ENCODE measurements at regions not wholly inside any gene's neighbourhood (a gene's known extent, or its start where the extent isn't known, plus 50 kb on each side); places are given as distances from the start of the nearest gene placed in this dataset.

- TF ChIP-seq EZH2phosphoT487 (IDR thresholded peaks at IDR 0.05; ENCODE audit: unreplicated experiment), result no peak
- TF ChIP-seq, protein P1, sequence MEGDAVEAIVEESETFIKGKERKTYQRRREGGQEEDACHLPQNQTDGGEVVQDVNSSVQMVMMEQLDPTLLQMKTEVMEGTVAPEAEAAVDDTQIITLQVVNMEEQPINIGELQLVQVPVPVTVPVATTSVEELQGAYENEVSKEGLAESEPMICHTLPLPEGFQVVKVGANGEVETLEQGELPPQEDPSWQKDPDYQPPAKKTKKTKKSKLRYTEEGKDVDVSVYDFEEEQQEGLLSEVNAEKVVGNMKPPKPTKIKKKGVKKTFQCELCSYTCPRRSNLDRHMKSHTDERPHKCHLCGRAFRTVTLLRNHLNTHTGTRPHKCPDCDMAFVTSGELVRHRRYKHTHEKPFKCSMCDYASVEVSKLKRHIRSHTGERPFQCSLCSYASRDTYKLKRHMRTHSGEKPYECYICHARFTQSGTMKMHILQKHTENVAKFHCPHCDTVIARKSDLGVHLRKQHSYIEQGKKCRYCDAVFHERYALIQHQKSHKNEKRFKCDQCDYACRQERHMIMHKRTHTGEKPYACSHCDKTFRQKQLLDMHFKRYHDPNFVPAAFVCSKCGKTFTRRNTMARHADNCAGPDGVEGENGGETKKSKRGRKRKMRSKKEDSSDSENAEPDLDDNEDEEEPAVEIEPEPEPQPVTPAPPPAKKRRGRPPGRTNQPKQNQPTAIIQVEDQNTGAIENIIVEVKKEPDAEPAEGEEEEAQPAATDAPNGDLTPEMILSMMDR (conservative IDR thresholded peaks at IDR 0.05; ENCODE audit: low read depth in 2 of 2), result no peak
- no peak for TF ChIP-seq EZH2 (IDR thresholded peaks at IDR 0.05; ENCODE audit: low read depth, unreplicated experiment)
- TF ChIP-seq, protein P2, sequence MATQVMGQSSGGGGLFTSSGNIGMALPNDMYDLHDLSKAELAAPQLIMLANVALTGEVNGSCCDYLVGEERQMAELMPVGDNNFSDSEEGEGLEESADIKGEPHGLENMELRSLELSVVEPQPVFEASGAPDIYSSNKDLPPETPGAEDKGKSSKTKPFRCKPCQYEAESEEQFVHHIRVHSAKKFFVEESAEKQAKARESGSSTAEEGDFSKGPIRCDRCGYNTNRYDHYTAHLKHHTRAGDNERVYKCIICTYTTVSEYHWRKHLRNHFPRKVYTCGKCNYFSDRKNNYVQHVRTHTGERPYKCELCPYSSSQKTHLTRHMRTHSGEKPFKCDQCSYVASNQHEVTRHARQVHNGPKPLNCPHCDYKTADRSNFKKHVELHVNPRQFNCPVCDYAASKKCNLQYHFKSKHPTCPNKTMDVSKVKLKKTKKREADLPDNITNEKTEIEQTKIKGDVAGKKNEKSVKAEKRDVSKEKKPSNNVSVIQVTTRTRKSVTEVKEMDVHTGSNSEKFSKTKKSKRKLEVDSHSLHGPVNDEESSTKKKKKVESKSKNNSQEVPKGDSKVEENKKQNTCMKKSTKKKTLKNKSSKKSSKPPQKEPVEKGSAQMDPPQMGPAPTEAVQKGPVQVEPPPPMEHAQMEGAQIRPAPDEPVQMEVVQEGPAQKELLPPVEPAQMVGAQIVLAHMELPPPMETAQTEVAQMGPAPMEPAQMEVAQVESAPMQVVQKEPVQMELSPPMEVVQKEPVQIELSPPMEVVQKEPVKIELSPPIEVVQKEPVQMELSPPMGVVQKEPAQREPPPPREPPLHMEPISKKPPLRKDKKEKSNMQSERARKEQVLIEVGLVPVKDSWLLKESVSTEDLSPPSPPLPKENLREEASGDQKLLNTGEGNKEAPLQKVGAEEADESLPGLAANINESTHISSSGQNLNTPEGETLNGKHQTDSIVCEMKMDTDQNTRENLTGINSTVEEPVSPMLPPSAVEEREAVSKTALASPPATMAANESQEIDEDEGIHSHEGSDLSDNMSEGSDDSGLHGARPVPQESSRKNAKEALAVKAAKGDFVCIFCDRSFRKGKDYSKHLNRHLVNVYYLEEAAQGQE (IDR thresholded peaks at IDR 0.05; ENCODE audit: unreplicated experiment), result no peak
- no peak for TF ChIP-seq POLR2AphosphoS5 (IDR thresholded peaks at IDR 0.05; ENCODE audit: low read depth)
- no peak for TF ChIP-seq ZNF331 (CRISPR knock-in tag; IDR thresholded peaks at IDR 0.05; ENCODE audit: low read depth)
- no peak for TF ChIP-seq NANOG (IDR thresholded peaks at IDR 0.05; ENCODE audit: borderline replicate concordance)
- TF ChIP-seq CREB1 (CRISPR knock-in tag; IDR thresholded peaks at IDR 0.05; ENCODE audit: low read depth), result no peak
- TF ChIP-seq JUNB (IDR thresholded peaks at IDR 0.05; ENCODE audit: unreplicated experiment), result no peak
- TF ChIP-seq, protein P3, sequence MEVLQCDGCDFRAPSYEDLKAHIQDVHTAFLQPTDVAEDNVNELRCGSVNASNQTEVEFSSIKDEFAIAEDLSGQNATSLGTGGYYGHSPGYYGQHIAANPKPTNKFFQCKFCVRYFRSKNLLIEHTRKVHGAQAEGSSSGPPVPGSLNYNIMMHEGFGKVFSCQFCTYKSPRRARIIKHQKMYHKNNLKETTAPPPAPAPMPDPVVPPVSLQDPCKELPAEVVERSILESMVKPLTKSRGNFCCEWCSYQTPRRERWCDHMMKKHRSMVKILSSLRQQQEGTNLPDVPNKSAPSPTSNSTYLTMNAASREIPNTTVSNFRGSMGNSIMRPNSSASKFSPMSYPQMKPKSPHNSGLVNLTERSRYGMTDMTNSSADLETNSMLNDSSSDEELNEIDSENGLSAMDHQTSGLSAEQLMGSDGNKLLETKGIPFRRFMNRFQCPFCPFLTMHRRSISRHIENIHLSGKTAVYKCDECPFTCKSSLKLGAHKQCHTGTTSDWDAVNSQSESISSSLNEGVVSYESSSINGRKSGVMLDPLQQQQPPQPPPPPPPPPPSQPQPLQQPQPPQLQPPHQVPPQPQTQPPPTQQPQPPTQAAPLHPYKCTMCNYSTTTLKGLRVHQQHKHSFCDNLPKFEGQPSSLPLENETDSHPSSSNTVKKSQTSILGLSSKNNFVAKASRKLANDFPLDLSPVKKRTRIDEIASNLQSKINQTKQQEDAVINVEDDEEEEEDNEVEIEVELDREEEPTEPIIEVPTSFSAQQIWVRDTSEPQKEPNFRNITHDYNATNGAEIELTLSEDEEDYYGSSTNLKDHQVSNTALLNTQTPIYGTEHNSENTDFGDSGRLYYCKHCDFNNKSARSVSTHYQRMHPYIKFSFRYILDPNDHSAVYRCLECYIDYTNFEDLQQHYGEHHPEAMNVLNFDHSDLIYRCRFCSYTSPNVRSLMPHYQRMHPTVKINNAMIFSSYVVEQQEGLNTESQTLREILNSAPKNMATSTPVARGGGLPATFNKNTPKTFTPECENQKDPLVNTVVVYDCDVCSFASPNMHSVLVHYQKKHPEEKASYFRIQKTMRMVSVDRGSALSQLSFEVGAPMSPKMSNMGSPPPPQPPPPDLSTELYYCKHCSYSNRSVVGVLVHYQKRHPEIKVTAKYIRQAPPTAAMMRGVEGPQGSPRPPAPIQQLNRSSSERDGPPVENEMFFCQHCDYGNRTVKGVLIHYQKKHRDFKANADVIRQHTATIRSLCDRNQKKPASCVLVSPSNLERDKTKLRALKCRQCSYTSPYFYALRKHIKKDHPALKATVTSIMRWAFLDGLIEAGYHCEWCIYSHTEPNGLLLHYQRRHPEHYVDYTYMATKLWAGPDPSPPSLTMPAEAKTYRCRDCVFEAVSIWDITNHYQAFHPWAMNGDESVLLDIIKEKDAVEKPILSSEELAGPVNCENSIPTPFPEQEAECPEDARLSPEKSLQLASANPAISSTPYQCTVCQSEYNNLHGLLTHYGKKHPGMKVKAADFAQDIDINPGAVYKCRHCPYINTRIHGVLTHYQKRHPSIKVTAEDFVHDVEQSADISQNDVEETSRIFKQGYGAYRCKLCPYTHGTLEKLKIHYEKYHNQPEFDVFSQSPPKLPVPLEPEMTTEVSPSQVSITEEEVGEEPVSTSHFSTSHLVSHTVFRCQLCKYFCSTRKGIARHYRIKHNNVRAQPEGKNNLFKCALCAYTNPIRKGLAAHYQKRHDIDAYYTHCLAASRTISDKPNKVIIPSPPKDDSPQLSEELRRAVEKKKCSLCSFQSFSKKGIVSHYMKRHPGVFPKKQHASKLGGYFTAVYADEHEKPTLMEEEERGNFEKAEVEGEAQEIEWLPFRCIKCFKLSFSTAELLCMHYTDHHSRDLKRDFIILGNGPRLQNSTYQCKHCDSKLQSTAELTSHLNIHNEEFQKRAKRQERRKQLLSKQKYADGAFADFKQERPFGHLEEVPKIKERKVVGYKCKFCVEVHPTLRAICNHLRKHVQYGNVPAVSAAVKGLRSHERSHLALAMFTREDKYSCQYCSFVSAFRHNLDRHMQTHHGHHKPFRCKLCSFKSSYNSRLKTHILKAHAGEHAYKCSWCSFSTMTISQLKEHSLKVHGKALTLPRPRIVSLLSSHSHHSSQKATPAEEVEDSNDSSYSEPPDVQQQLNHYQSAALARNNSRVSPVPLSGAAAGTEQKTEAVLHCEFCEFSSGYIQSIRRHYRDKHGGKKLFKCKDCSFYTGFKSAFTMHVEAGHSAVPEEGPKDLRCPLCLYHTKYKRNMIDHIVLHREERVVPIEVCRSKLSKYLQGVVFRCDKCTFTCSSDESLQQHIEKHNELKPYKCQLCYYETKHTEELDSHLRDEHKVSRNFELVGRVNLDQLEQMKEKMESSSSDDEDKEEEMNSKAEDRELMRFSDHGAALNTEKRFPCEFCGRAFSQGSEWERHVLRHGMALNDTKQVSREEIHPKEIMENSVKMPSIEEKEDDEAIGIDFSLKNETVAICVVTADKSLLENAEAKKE (CRISPR knock-in tag; IDR thresholded peaks at IDR 0.05), result no peak
- TF ChIP-seq ETS1 (IDR thresholded peaks at IDR 0.05), result no peak
- TF ChIP-seq STAT1 (IDR thresholded peaks at IDR 0.05; ENCODE audit: unreplicated experiment), result no peak
- TF ChIP-seq ZNF114 (CRISPR knock-in tag; IDR thresholded peaks at IDR 0.05), result no peak
Measured at GRCh38 chr3:181596126-181596525, 115.6 kb upstream of the SOX2 start.

All from GM23338 (cell line).